T-helper 2 cell treated with Interferon-gamma antibody and Interleukin-4, amounts not matched to agents 5 μg/mL and 100 μg/mL, for 36 hours (primary cell): ENCODE measurements at regions not wholly inside any gene's neighbourhood (a gene's known extent, or its start where the extent isn't known, plus 50 kb on each side); places are given as distances from the start of the nearest gene placed in this dataset.

Source experiments
- DNase-seq: peaks from one replicate; pipeline ENCODE4 v3.0.0; 2021; ENCODE audit warnings: low spot score
- H3K27ac Mint-ChIP-seq: one replicate; pipeline ENCODE4 v1.8.0; 2021; ENCODE audit warnings: mild to moderate bottlenecking, mixed read lengths
- H3K27me3 Mint-ChIP-seq: one replicate; pipeline ENCODE4 v1.8.0; 2021; ENCODE audit warnings: low read depth, mixed read lengths
- H3K36me3 Mint-ChIP-seq: one replicate; pipeline ENCODE4 v1.8.0; 2021; ENCODE audit warnings: low read depth, mixed read lengths
- H3K4me1 Mint-ChIP-seq: one replicate; pipeline ENCODE4 v1.8.0; 2021; ENCODE audit warnings: low read depth, mixed read lengths
- H3K4me3 Mint-ChIP-seq: one replicate; pipeline ENCODE4 v1.8.0; 2022; ENCODE audit warnings: mild to moderate bottlenecking, moderate library complexity, mixed read lengths
- H3K9me3 Mint-ChIP-seq: one replicate; pipeline ENCODE4 v1.8.0; 2021; ENCODE audit warnings: mixed read lengths

DNA sequence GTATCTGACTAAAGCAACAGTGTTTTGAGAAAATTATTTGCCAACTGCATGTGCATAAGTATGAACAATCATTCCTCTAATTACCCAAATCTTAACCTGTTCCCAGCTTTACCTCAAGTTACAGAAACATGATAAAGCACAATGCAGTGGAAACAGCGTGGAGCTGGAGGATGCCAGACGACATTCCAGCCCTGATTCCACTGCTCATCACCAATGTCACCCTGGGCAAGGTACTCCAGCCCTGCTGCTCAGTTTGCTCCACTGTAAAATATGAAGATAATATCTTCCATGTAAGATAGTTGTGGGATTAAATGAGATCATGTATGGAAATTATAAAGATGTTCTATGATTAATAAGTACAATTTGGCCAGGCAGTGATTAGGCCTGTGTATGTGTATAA lies 50.4 kb upstream of the ODAD2 start:
- DNase-seq: no peak
- no peaks in the 10 kb centered on the region for H3K4me1 Mint-ChIP-seq

More for the DNA sequence above, 50.4 kb upstream of the ODAD2 start:
- H3K27ac Mint-ChIP-seq: no peak overlapping the region
- H3K36me3 Mint-ChIP-seq: no peaks in the 10 kb centered on the region
- H3K9me3 Mint-ChIP-seq: no peaks in the 10 kb centered on the region
- no peak overlapping the region for H3K4me3 Mint-ChIP-seq
- H3K27me3 Mint-ChIP-seq: no peaks in the 10 kb centered on the region
